A549 (cell line): ENCODE measurements at regions not wholly inside any gene's neighbourhood (a gene's known extent, or its start where the extent isn't known, plus 50 kb on each side); places are given as distances from the start of the nearest gene placed in this dataset.

ENCODE experiments used
- ATAC-seq, 2 experiments: fragments of 200-7000 bp in 1 of 2; fragments of >200 bp in 1 of 2; cut with Nextera tagmentation in 1 of 2; cut with Tn5 transposase in 1 of 2; 3 replicates each; pipeline versions ENCODE4 v1.8.0 to v1.9.1; 2018 to 2020; ENCODE audit warnings: mild to moderate bottlenecking in 1 of 2, moderate library complexity in 1 of 2
- CTCF ChIA-PET: fragments of 300-600 bp; sonication (Branson Sonifier 250); formaldehyde crosslinking; extraction: SDS; loops from one replicate; lab custom pipeline; 2021; ENCODE audit warnings: antibody characterized with exemption, inconsistent platforms; lab: Yijun Ruan, JAX
- POLR2A ChIA-PET: fragments of 350-600 bp; formaldehyde crosslinking; extraction: SDS; loops from one replicate; lab custom pipeline; 2021; ENCODE audit warnings: antibody characterized with exemption, inconsistent platforms; lab: Yijun Ruan, JAX
- DNase-seq, 2 experiments: peaks; one replicate each; pipeline versions ENCODE4 v3.0.0 to v3.0.0-alpha.2; 2011 to 2016; ENCODE audit warnings: low read depth in 1 of 2, low spot score in 1 of 2
- FAIRE-seq: peaks from 2 replicates; lab custom pipeline; 2011; peaks lifted over from hg19 to GRCh38; lab: Jason Lieb, UNC
- H3K27ac ChIP-seq, 2 experiments: fragments of >200 bp; sonication (Bioruptor Twin); formaldehyde crosslinking; 3 replicates each; pipeline ENCODE4 v1.5.1; 2016 to 2017
- H3K4me1 ChIP-seq: fragments of >200 bp; sonication (Bioruptor Twin); formaldehyde crosslinking; 3 replicates; pipeline ENCODE4 v1.6.1; 2016
- H3K4me2 ChIP-seq: fragments of >200 bp; sonication (Bioruptor Twin); formaldehyde crosslinking; 3 replicates; pipeline ENCODE4 v1.6.1; 2016
- H3K4me3 ChIP-seq: fragments of >200 bp; sonication (Bioruptor Twin); formaldehyde crosslinking; 3 replicates; pipeline ENCODE4 v1.5.1; 2016
- H3K9me3 ChIP-seq: fragments of >200 bp; sonication (Bioruptor Twin); formaldehyde crosslinking; 3 replicates; pipeline ENCODE4 v1.6.1; 2016
- CBX8 ChIP-seq: fragments of 200-600 bp; sonication (generic); IDR thresholded peaks from 2 replicates; pipeline ENCODE4 v1.6.1; 2016
- EHF ChIP-seq: fragments of 250-450 bp; sonication (Bioruptor Pico); IDR thresholded peaks from 2 replicates; pipeline ENCODE4 v1.5.0; 2020; ENCODE audit warnings: mild to moderate bottlenecking
- FOXS1 ChIP-seq: fragments of 250-450 bp; sonication (Bioruptor Pico); IDR thresholded peaks from 2 replicates; pipeline ENCODE4 v1.5.0; 2020; ENCODE audit warnings: mild to moderate bottlenecking, moderate library complexity
- HEYL ChIP-seq: fragments of 250-450 bp; sonication (Bioruptor Pico); IDR thresholded peaks from 2 replicates; pipeline ENCODE4 v1.8.0; 2021; ENCODE audit warnings: mild to moderate bottlenecking, moderate library complexity
- HOXA7 ChIP-seq: fragments of 250-450 bp; sonication (Bioruptor Pico); IDR thresholded peaks from 2 replicates; pipeline ENCODE4 v1.5.0; 2020; ENCODE audit warnings: mild to moderate bottlenecking, moderate library complexity
- JUN ChIP-seq, 2 experiments: fragments of >200 bp; sonication (Bioruptor Twin); formaldehyde crosslinking; IDR thresholded peaks; 2 replicates in 1 of 2; 3 replicates in 1 of 2; pipeline ENCODE4 v1.6.1; 2016 to 2017
- JUNB ChIP-seq: fragments of >200 bp; sonication (Bioruptor Twin); formaldehyde crosslinking; IDR thresholded peaks from 2 replicates; pipeline ENCODE4 v1.6.1; 2016
- KDM1A ChIP-seq: fragments of 200-600 bp; sonication (generic); IDR thresholded peaks from 2 replicates; pipeline ENCODE4 v1.6.1; 2016; ENCODE audit warnings: low read depth, mild to moderate bottlenecking
- MYC ChIP-seq: IDR thresholded peaks from 2 replicates; pipeline ENCODE4 v1.6.1; 2012; ENCODE audit warnings: mild to moderate bottlenecking, inconsistent platforms, low read length, improper control_type of control experiment, borderline replicate concordance
- NFE2L2 ChIP-seq: fragments of 150-350 bp; conservative IDR thresholded peaks from 2 replicates; pipeline ENCODE4 v1.6.1; 2014; ENCODE audit warnings: low read length
- PHF8 ChIP-seq: fragments of 200-600 bp; sonication (generic); IDR thresholded peaks from 2 replicates; pipeline ENCODE4 v1.6.1; 2016; ENCODE audit warnings: low read depth, mild to moderate bottlenecking, antibody characterized with exemption, moderate library complexity, borderline replicate concordance
- POLR2A ChIP-seq: IDR thresholded peaks from 2 replicates; pipeline ENCODE4 v1.6.1; 2012; ENCODE audit warnings: mild to moderate bottlenecking, low read length
- RARB ChIP-seq: fragments of 250-450 bp; sonication (Bioruptor Pico); IDR thresholded peaks from 2 replicates; pipeline ENCODE4 v1.8.0; 2021; ENCODE audit warnings: mild to moderate bottlenecking, moderate library complexity
- RFX5 ChIP-seq: fragments of 450-650 bp; IDR thresholded peaks from 2 replicates; pipeline ENCODE4 v1.7.1; 2014; ENCODE audit warnings: antibody characterized with exemption, mild to moderate bottlenecking, moderate library complexity
- RNF2 ChIP-seq: fragments of 200-600 bp; sonication (generic); IDR thresholded peaks from 2 replicates; pipeline ENCODE4 v1.6.1; 2016; ENCODE audit warnings: low read depth, mild to moderate bottlenecking, antibody characterized with exemption, moderate library complexity, borderline replicate concordance
- SMC3 ChIP-seq: fragments of >200 bp; sonication (Bioruptor Twin); formaldehyde crosslinking; IDR thresholded peaks from 3 replicates; pipeline ENCODE4 v1.6.1; 2018; ENCODE audit warnings: inconsistent platforms
- ZC3H11A ChIP-seq: fragments of 450-650 bp; IDR thresholded peaks from 2 replicates; pipeline ENCODE4 v1.6.1; 2014; ENCODE audit warnings: antibody characterized with exemption, mild to moderate bottlenecking
- ZNF302 ChIP-seq: fragments of 250-450 bp; sonication (Bioruptor Pico); IDR thresholded peaks from 2 replicates; pipeline ENCODE4 v1.9.0; 2021; ENCODE audit warnings: inconsistent platforms, mild to moderate bottlenecking, moderate library complexity
- ZSCAN20 ChIP-seq: fragments of 250-450 bp; sonication (Bioruptor Pico); IDR thresholded peaks from 2 replicates; pipeline ENCODE4 v1.8.0; 2022; ENCODE audit warnings: mild to moderate bottlenecking, moderate library complexity
- WGBS: methylation state at CpG from one replicate; pipeline ENCODE4 v1.1.6; 2017; ENCODE audit errors: missing lambda C conversion rate; 5-methylcytosine and 5-hydroxymethylcytosine counted together
- TF ChIP-seq, protein P1 (sequence below): IDR thresholded peaks from 2 replicates; pipeline ENCODE4 v1.6.1; 2012; ENCODE audit warnings: low read depth, borderline replicate concordance
- TF ChIP-seq, protein P2 (sequence below): IDR thresholded peaks from 2 replicates; pipeline ENCODE4 v1.6.1; 2012
- TF ChIP-seq, protein P3 (sequence below): IDR thresholded peaks from 2 replicates; pipeline ENCODE4 v1.6.1; 2012
- TF ChIP-seq, protein P4 (sequence below): fragments of >200 bp; sonication (Bioruptor Twin); formaldehyde crosslinking; IDR thresholded peaks from 2 replicates; pipeline ENCODE4 v1.6.1; 2016
- TF ChIP-seq, protein P5 (sequence below): fragments of 250-450 bp; sonication (Bioruptor Pico); IDR thresholded peaks from 2 replicates; pipeline ENCODE4 v1.5.0; 2021; ENCODE audit warnings: mild to moderate bottlenecking, moderate library complexity, borderline replicate concordance

DNA sequence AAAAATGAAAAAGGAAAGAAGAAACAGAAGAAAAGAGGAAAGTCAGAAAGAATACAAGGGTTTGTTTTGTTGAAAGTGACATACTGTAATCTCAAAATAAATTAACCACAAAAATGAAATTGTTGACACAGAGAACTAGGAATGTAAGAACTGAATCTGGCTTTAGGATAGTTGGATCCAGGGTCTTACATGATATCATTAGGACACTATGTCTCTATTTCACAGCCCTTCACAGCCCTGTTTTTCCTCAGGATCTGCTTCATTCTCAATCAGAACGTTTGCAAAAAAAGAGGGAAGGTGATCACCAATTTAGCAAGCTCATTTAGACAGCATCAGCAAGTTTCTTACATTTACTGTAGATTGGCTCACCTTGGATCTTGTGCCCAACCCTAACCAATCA is 188.5 kb upstream of the NREP start:
- H3K4me2 ChIP-seq = no peak overlapping the region
- TF ChIP-seq ZSCAN20 (CRISPR knock-in tag) = no peak
- TF ChIP-seq RARB (CRISPR knock-in tag) = no peak
- no peak for TF ChIP-seq CBX8
- TF ChIP-seq SMC3 = no peak
- TF ChIP-seq, protein P1, sequence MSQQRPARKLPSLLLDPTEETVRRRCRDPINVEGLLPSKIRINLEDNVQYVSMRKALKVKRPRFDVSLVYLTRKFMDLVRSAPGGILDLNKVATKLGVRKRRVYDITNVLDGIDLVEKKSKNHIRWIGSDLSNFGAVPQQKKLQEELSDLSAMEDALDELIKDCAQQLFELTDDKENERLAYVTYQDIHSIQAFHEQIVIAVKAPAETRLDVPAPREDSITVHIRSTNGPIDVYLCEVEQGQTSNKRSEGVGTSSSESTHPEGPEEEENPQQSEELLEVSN = no peak
- TF ChIP-seq, protein P2, sequence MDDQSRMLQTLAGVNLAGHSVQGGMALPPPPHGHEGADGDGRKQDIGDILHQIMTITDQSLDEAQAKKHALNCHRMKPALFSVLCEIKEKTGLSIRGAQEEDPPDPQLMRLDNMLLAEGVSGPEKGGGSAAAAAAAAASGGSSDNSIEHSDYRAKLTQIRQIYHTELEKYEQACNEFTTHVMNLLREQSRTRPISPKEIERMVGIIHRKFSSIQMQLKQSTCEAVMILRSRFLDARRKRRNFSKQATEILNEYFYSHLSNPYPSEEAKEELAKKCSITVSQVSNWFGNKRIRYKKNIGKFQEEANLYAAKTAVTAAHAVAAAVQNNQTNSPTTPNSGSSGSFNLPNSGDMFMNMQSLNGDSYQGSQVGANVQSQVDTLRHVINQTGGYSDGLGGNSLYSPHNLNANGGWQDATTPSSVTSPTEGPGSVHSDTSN = no peak
- no peak for TF ChIP-seq HOXA7 (CRISPR knock-in tag)
- TF ChIP-seq, protein P3, sequence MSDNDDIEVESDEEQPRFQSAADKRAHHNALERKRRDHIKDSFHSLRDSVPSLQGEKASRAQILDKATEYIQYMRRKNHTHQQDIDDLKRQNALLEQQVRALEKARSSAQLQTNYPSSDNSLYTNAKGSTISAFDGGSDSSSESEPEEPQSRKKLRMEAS = no peak
- TF ChIP-seq EHF = no peak
- TF ChIP-seq RNF2 = no peak
- TF ChIP-seq NFE2L2 = no peak
- TF ChIP-seq POLR2A = no peak
- no peak for TF ChIP-seq KDM1A
- TF ChIP-seq, protein P4, sequence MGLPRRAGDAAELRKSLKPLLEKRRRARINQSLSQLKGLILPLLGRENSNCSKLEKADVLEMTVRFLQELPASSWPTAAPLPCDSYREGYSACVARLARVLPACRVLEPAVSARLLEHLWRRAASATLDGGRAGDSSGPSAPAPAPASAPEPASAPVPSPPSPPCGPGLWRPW = no peak
- TF ChIP-seq PHF8 = no peak
- TF ChIP-seq ZC3H11A = no peak
- TF ChIP-seq, protein P5, sequence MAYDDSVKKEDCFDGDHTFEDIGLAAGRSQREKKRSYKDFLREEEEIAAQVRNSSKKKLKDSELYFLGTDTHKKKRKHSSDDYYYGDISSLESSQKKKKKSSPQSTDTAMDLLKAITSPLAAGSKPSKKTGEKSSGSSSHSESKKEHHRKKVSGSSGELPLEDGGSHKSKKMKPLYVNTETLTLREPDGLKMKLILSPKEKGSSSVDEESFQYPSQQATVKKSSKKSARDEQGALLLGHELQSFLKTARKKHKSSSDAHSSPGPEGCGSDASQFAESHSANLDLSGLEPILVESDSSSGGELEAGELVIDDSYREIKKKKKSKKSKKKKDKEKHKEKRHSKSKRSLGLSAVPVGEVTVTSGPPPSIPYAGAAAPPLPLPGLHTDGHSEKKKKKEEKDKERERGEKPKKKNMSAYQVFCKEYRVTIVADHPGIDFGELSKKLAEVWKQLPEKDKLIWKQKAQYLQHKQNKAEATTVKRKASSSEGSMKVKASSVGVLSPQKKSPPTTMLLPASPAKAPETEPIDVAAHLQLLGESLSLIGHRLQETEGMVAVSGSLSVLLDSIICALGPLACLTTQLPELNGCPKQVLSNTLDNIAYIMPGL (CRISPR knock-in tag) = no peak
- TF ChIP-seq RFX5 = no peak
- no peak for TF ChIP-seq HEYL (CRISPR knock-in tag)
- TF ChIP-seq FOXS1 (CRISPR knock-in tag) = no peak
- FAIRE-seq = no peak
- ATAC-seq = no peak
- 0% methylated on average over 1 of the region's 1 CpG for WGBS
- H3K4me3 ChIP-seq = no peak overlapping the region
- DNase-seq = no peak
- no peak overlapping the region for H3K27ac ChIP-seq
- H3K9me3 ChIP-seq = no peaks in the 10 kb centered on the region
- ChIA-PET POLR2A (no interaction called here), CTCF (no interaction called here)
- H3K4me1 ChIP-seq = no peaks in the 10 kb centered on the region

DNA sequence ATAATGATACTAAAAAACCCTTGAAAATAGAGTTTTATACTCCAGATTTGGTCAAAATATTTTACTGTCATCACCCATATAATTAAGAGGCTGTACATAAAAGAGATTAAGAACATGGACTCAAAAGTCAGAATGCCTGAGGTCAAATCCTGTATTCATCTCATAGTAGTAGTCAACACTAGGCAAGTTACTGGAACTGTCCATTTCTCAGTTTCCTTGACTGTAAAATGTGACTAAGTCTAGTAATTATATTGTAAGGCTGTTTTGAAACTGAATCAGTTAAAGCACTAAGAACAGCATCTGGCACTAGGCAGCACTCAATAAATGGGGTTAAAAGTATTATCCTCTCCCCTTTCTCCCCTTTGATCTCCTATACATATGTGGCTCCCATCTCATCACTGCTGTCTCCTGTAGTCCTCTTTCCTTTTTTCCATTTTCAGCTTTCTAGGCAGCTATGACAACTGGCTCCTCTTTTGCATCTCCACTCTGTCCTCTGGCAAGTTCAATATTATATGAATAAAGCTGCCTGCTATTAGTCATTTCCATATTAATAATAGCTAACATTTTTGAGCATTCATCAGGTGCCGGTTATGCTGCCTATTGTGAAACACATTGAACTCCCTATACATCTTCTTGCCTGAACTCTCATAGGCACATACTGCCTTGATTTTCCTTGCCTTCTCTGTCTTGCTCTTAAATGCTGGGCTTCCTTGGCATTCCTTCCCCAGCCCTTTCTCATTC is 185.8 kb upstream of the NREP start:
- TF ChIP-seq JUN (IDR thresholded peaks at IDR 0.05) (no peak), ZNF302 (no peak), MYC (no peak), SMC3 (no peak), JUNB (no peak)
- TF ChIP-seq, all 56 proteins: peak for 0
- no peak for ATAC-seq
- WGBS = 52% methylated on average over 1 of the region's 1 CpG
- no peak for DNase-seq
- FAIRE-seq = no peak
- no peak overlapping the region for H3K27ac ChIP-seq
- H3K4me3 ChIP-seq = no peak overlapping the region
- no peaks in the 10 kb centered on the region for H3K4me1 ChIP-seq
- POLR2A ChIA-PET = no interaction called here
- H3K9me3 ChIP-seq = no peaks in the 10 kb centered on the region
- H3K4me2 ChIP-seq = no peak overlapping the region
- CTCF ChIA-PET = no interaction called here
